ENCODE measurements at regions not wholly inside any gene's neighbourhood (a gene's known extent, or its start where the extent isn't known, plus 50 kb on each side); places are given as distances from the start of the nearest gene placed in this dataset.

DNA sequence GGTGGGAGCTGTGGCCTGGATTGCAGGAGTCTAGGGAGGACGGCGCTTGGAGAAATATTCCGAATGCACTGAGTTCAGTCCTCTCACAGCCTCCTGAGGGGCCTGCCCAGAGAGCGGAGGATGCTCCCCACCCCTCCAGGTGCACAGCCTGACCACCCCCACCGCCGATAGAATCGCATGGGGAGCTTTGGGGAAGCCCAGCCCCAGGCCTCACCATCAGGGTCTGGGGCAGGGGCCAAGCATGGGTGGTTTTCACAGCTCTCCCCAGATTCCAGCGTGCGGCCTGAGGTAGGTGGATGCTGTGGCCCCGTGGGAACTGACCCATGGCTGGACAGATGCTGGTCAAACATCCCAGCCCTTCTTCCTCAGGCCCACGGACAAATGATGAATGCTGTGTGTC lies 79.9 kb upstream of the OLFM1 start:
- DNase-seq, result no peak
- Mint-ChIP-seq H3K9me3 (peaks cover 13% of the 10 kb centered on the region), H3K36me3 (ENCODE audit: low read depth) (no peaks in the 10 kb centered on the region), H3K4me3 (no peak overlapping the region), H3K27me3 (ENCODE audit: low read depth, poor library complexity) (peaks cover 4% of the 10 kb centered on the region), H3K27ac (no peak overlapping the region), H3K4me1 (no peaks in the 10 kb centered on the region)
- TF ChIP-seq, protein P1, sequence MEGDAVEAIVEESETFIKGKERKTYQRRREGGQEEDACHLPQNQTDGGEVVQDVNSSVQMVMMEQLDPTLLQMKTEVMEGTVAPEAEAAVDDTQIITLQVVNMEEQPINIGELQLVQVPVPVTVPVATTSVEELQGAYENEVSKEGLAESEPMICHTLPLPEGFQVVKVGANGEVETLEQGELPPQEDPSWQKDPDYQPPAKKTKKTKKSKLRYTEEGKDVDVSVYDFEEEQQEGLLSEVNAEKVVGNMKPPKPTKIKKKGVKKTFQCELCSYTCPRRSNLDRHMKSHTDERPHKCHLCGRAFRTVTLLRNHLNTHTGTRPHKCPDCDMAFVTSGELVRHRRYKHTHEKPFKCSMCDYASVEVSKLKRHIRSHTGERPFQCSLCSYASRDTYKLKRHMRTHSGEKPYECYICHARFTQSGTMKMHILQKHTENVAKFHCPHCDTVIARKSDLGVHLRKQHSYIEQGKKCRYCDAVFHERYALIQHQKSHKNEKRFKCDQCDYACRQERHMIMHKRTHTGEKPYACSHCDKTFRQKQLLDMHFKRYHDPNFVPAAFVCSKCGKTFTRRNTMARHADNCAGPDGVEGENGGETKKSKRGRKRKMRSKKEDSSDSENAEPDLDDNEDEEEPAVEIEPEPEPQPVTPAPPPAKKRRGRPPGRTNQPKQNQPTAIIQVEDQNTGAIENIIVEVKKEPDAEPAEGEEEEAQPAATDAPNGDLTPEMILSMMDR (IDR thresholded peaks at IDR 0.05), result no peak

DNA sequence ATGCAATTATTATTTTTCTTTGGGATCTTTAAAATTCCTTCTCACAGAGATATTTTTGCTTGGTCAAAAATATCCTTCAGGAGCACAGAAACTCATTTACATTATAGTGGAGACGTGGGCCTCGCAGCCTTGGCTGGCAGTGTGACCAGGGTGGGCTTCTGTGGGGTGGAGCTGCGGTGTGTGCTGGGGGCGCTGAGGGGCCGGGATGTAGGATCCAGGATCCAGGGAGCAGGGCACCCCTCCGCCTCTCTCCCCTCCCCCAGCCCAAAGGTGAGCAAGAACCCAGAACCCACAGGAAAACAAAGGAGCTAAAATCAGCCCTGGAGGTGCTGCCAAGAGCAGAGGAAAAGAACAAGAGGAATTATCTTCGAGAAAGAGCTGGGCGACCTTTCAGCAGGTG lies 79.1 kb upstream of the OLFM1 start:
- no peaks in the 10 kb centered on the region for H3K36me3 Mint-ChIP-seq (ENCODE audit: low read depth)
- TF ChIP-seq, protein P1 (IDR thresholded peaks at IDR 0.05), result no peak
- H3K4me3 Mint-ChIP-seq, result no peak overlapping the region
- peaks cover 6% of the 10 kb centered on the region for H3K9me3 Mint-ChIP-seq
- H3K4me1 Mint-ChIP-seq, result no peaks in the 10 kb centered on the region
- H3K27ac Mint-ChIP-seq, result no peak overlapping the region
- no peak for DNase-seq
- H3K27me3 Mint-ChIP-seq (ENCODE audit: low read depth, poor library complexity), result peaks cover 4% of the 10 kb centered on the region

DNA sequence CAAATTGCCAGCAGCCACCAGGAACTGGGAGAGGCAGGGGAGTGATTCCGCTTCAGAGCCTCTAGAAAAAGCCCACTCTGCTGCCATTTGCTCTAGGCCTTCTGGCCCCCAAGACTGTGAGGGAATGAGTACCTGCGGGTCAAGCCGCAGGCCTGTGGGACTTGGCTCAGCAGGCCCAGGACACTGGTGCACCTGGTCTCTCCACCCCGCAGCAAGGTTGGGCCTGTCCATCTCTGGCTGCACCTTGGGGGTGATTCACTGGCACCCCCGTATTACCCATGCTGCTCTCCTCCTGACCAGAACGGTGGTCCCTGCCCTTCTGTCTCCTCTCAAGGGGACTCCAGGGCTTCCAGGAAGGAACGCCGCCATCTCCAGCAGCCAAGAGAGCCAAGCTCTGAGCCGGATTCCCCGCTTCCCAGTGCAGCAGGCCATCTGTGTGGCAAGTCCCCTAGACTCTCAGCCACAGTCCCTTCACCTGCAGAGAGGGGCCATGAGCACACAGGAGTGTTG lies 78.4 kb upstream of the OLFM1 start:
- Mint-ChIP-seq H3K4me1 (no peaks in the 10 kb centered on the region), H3K4me3 (no peak overlapping the region), H3K27me3 (ENCODE audit: low read depth, poor library complexity) (peaks cover 4% of the 10 kb centered on the region), H3K36me3 (ENCODE audit: low read depth) (no peaks in the 10 kb centered on the region), H3K27ac (no peak overlapping the region), H3K9me3 (peaks cover 2% of the 10 kb centered on the region)
- TF ChIP-seq, protein P1 (IDR thresholded peaks at IDR 0.05), result no peak
- no peak for DNase-seq

DNA sequence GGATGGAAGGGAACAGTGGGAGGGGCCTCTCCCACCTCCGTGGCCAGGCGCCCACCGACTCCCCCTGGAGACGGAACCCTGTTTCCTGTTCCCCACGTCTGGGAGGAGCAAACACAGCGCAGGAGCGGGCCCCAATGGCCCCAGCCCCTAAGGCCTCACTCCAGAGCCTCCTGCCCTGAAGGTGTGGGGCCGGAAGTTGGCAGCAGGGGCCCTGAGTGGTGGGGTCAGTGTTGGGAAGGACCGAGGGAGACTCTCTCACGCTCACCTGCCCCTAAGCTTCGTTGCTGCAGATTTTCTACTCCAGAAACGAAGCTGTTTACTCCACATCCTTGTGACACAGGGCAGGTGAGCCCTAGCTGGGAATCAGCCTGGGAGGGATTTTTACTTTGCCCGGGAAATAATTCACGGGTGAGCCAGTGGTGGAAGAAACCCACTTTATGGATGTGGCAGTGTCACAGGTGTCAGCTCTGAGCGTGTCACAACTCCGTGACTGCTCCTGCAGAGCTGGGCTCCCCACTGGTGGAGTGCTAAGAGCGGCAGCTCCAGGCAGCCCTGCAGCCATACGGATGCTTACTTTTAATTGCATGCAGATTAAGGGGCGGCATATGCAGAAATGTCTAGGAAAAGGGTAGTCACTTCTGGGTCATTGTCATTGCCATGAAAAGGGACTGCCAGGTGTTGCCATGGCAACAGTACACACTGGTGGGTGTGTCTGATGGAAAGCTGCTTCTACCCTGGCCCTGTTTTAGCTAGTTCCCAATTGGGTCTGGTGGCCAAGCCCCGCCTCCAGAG lies 77.5 kb upstream of the OLFM1 start:
- Mint-ChIP-seq H3K4me3 (no peak overlapping the region), H3K36me3 (ENCODE audit: low read depth) (no peaks in the 10 kb centered on the region), H3K27ac (no peak overlapping the region), H3K4me1 (peaks cover 3% of the 10 kb centered on the region), H3K27me3 (ENCODE audit: low read depth, poor library complexity) (peaks cover 4% of the 10 kb centered on the region), H3K9me3 (no peaks in the 10 kb centered on the region)
- DNase-seq, result no peak
- TF ChIP-seq, protein P1 (IDR thresholded peaks at IDR 0.05), result no peak

DNA sequence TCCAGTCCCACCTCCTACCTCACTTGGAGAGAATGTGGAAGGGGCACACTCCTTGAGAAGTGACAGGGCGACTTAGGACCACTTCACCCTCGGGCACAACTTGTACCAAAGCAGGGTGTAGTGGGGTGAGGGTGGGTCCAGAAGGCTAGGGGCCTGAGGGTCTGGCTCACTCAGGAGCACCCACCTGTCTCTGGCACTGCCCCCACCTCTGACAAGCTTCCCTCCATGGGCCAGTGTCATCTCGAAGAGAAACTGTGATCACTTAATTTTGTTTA lies 76.9 kb upstream of the OLFM1 start:
- no peaks in the 10 kb centered on the region for H3K9me3 Mint-ChIP-seq
- TF ChIP-seq, protein P1 (IDR thresholded peaks at IDR 0.05), result no peak
- DNase-seq, result no peak
- H3K27ac Mint-ChIP-seq, result no peak overlapping the region
- H3K27me3 Mint-ChIP-seq (ENCODE audit: low read depth, poor library complexity), result peaks cover 8% of the 10 kb centered on the region
- H3K36me3 Mint-ChIP-seq (ENCODE audit: low read depth), result no peaks in the 10 kb centered on the region
- no peak overlapping the region for H3K4me3 Mint-ChIP-seq
- H3K4me1 Mint-ChIP-seq, result peaks cover 8% of the 10 kb centered on the region

DNA sequence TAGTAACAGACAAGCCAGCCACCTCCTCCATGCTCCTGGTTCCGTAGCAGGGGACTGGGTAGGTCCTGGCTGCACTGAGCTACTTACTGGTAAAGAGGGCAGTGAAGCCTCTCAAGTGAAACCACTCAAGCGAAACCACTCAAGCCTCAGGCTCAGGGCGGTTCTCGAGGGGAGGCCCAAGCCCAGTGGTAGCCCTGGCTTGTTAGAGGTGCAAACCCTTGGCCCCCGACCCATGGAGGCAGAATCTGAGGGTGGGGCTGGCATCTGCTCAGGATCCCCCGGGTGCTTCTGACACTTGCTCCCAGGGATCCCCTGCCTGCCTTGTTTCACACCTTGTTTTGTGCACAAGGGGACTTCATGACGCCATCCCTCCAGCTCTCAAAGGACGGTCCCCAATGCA lies 76.5 kb upstream of the OLFM1 start:
- peaks cover 12% of the 10 kb centered on the region for H3K4me1 Mint-ChIP-seq
- peak; percentile 24 for DNase-seq
- peaks cover 12% of the 10 kb centered on the region for H3K27me3 Mint-ChIP-seq (ENCODE audit: low read depth, poor library complexity)
- H3K4me3 Mint-ChIP-seq, result no peak overlapping the region
- no peak overlapping the region for H3K27ac Mint-ChIP-seq
- H3K36me3 Mint-ChIP-seq (ENCODE audit: low read depth), result no peaks in the 10 kb centered on the region
- no peaks in the 10 kb centered on the region for H3K9me3 Mint-ChIP-seq
- TF ChIP-seq, protein P1 (IDR thresholded peaks at IDR 0.05), result no peak
